ENCODE measurements at regions not wholly inside any gene's neighbourhood (a gene's known extent, or its start where the extent isn't known, plus 50 kb on each side); places are given as distances from the start of the nearest gene placed in this dataset.

GRCh38 chr4:66876946-66877345, 668.4 kb downstream of the CENPC start:
- TF ChIP-seq CTCF (IDR thresholded peaks at IDR 0.05) (no peak), POLR2AphosphoS5 (IDR thresholded peaks at IDR 0.05) (no peak), EP300 (IDR thresholded peaks at IDR 0.05) (no peak), POLR2A (IDR thresholded peaks at IDR 0.05) (no peak)
- Histone ChIP-seq H3K9me3 (no peaks in the 10 kb centered on the region), H3K36me3 (no peaks in the 10 kb centered on the region), H3K4me1 (no peaks in the 10 kb centered on the region), H3K27ac (no peak overlapping the region), H3K4me3 (no peak overlapping the region), H3K27me3 (no peaks in the 10 kb centered on the region)
- WGBS, 2 donors = 89 to 95% methylated on average over 2 of the region's 2 CpGs
- intact Hi-C loops (cut with DNase I) = no loop called here
- no peak for DNase-seq

- intact Hi-C loops (cut with DNase I) = no loop called here
- Histone ChIP-seq H3K27me3 (no peaks in the 10 kb centered on the region), H3K27ac (no peak overlapping the region), H3K4me3 (no peak overlapping the region), H3K4me1 (no peaks in the 10 kb centered on the region), H3K9me3 (no peaks in the 10 kb centered on the region), H3K36me3 (no peaks in the 10 kb centered on the region)
- WGBS, 2 donors = 90 to 95% methylated on average over 1 of the region's 1 CpG
- no peak for DNase-seq
- TF ChIP-seq POLR2AphosphoS5 (IDR thresholded peaks at IDR 0.05) (no peak), EP300 (IDR thresholded peaks at IDR 0.05) (no peak), CTCF (IDR thresholded peaks at IDR 0.05) (no peak), POLR2A (IDR thresholded peaks at IDR 0.05) (no peak)
These were observed 672.6 kb downstream of the CENPC start for GRCh38 chr4:66872661-66873060.

- TF ChIP-seq POLR2A (IDR thresholded peaks at IDR 0.05) = no peak
- no peak for TF ChIP-seq EP300 (IDR thresholded peaks at IDR 0.05)
- TF ChIP-seq CTCF (IDR thresholded peaks at IDR 0.05) = no peak
- no peak for TF ChIP-seq POLR2AphosphoS5 (IDR thresholded peaks at IDR 0.05)
- no peak overlapping the region for H3K27ac ChIP-seq
- H3K36me3 ChIP-seq = no peaks in the 10 kb centered on the region
- H3K4me1 ChIP-seq = no peaks in the 10 kb centered on the region
- no peaks in the 10 kb centered on the region for H3K27me3 ChIP-seq
- intact Hi-C loops (cut with DNase I) = no loop called here
- DNase-seq = no peak
- H3K9me3 ChIP-seq = peaks cover 0 to 3% (median 0%) of the 10 kb centered on the region in 4 donors
- H3K4me3 ChIP-seq = no peak overlapping the region
These were observed 681.8 kb downstream of the CENPC start for GRCh38 chr4:66863481-66863880.

GRCh38 chr4:66855956-66856355, 689.3 kb downstream of the CENPC start:
- TF ChIP-seq CTCF (IDR thresholded peaks at IDR 0.05) (no peak), EP300 (IDR thresholded peaks at IDR 0.05) (no peak), POLR2AphosphoS5 (IDR thresholded peaks at IDR 0.05) (no peak), POLR2A (IDR thresholded peaks at IDR 0.05) (no peak)
- intact Hi-C loops (cut with DNase I) = no loop called here
- Histone ChIP-seq H3K36me3 (no peaks in the 10 kb centered on the region), H3K4me3 (no peak overlapping the region), H3K9me3 (peaks cover 0 to 3% (median 0%) of the 10 kb centered on the region in 4 donors), H3K27me3 (no peaks in the 10 kb centered on the region), H3K4me1 (no peaks in the 10 kb centered on the region), H3K27ac (no peak overlapping the region)
- DNase-seq = no peak
- WGBS, 2 donors = 77 to 84% methylated on average over 1 of the region's 1 CpG

- intact Hi-C loops (cut with DNase I) = no loop called here
- TF ChIP-seq POLR2AphosphoS5 (IDR thresholded peaks at IDR 0.05) (no peak), POLR2A (IDR thresholded peaks at IDR 0.05) (no peak), EP300 (IDR thresholded peaks at IDR 0.05) (no peak), CTCF (IDR thresholded peaks at IDR 0.05) (no peak)
- Histone ChIP-seq H3K36me3 (no peaks in the 10 kb centered on the region), H3K9me3 (no peaks in the 10 kb centered on the region), H3K27me3 (no peaks in the 10 kb centered on the region), H3K4me3 (no peak overlapping the region), H3K27ac (no peak overlapping the region), H3K4me1 (no peaks in the 10 kb centered on the region)
- WGBS, 2 donors = 88 to 90% methylated on average over 3 of the region's 3 CpGs
- no peak for DNase-seq
These were observed 691.5 kb downstream of the CENPC start for GRCh38 chr4:66853845-66854244.
